Renal pelvis (tissue), 1 donor: ENCODE measurements at regions not wholly inside any gene's neighbourhood (a gene's known extent, or its start where the extent isn't known, plus 50 kb on each side); places are given as distances from the start of the nearest gene placed in this dataset.
"Not testable (repeated sequence)": the region's sequence is repeated elsewhere in the genome, so short reads cannot be mapped to it uniquely, and the experiment has no call there.

Source experiments
- DNase-seq: peaks from one replicate; pipeline ENCODE4 v3.0.0-alpha.2; 2013

DNA sequence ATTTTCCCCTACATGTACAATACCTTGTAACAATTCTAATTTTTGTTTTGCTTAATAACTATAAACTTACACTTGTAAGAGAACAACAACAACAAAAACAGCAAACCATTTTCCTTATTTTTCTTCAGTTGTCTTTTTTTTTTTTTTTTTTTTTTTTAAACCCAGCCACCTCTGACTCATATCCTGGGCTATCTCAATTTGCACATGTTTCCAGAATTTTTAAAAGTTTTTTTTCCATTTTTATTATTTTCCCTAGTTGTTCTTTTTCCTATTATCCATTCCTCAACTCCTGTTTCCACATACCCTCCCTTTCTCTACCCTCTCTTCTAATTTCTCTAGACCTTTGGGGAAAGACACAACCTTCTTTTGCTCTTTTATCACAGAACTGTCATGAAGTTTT, 112.5 kb downstream of the EFEMP1 start:
- no peak for DNase-seq

- DNase-seq, result no peak
Measured at GRCh38 chr2:55810622-55811020, 113.0 kb downstream of the EFEMP1 start.

- no peak for DNase-seq
Measured at GRCh38 chr2:55809875-55810621, 113.5 kb downstream of the EFEMP1 start.

GRCh38 chr2:55807900-55808299, 114.3 kb upstream of the PNPT1 start:
- no peak for DNase-seq

DNA sequence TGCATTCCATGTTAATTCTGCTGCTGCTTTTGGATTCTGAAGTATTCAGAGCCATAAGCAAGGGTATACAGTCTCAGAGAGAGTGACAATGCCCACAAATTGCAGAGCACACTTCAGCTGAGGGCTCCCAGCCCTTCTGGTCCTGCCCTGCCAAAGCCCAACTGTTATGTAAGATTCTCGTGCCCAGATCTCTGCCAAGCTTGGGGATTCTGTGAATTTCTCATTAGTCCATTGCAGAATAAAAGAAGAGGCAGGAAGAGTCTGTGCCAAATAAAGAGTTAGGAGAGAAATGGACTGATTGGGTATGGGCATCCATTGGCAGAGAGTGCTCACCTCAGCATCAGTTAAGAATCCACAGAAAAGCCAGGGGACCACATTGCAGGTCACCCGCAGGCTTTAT, 112.0 kb upstream of the PNPT1 start:
- DNase-seq, result no peak

GRCh38 chr2:55804535-55804934, 110.9 kb upstream of the PNPT1 start:
- no peak for DNase-seq

- DNase-seq, result no peak
Measured at GRCh38 chr2:55802067-55802466, 108.4 kb upstream of the PNPT1 start.

GRCh38 chr2:55801436-55801835, 107.8 kb upstream of the PNPT1 start:
- DNase-seq, result no peak

DNA sequence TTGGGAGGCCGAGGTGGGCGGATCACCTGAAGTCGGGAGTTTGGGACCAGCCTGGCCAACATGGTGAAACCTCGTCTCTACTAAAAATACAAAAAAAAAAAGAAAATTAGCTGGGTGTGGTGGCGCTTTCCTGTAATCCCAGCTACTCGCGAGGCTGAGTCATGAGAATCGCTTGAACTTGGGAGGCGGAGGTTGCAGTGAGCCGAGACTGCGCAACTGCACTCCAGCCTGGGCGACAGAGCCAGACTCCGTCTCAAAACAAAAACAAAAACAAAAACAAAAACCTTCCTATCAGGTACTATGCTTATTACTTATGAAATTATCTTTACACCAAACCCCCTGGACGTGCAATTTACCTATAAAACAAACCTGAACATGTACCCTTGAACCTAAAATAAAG, 106.0 kb upstream of the PNPT1 start:
- not testable (repeated sequence) for DNase-seq

DNA sequence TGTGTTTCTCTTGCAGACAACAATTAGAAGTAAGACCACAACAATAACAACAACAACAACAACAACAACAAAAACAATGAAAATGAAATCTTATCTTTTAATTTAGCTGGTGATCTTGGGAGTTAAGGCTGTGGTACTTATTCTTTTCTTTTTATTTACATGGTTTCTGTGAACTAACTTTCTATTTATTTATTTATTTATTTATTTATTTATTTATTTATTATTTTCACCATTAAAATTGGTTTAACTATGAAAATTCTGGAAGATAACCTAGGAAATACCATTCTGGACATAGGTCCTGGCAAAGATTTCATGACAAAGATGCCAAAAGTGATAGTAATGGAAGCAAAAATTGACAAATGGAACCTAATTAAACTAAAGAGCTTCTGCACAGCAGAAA, 102.5 kb upstream of the PNPT1 start:
- DNase-seq, result no peak

- DNase-seq, result not testable (repeated sequence)
Measured at GRCh38 chr2:55793602-55794001, 100.0 kb upstream of the PNPT1 start.

- no peak for DNase-seq
Measured at GRCh38 chr2:55786280-55786679, 92.6 kb upstream of the PNPT1 start.

- not testable (repeated sequence) for DNase-seq
Measured at GRCh38 chr2:55783751-55784150, 90.1 kb upstream of the PNPT1 start.

DNA sequence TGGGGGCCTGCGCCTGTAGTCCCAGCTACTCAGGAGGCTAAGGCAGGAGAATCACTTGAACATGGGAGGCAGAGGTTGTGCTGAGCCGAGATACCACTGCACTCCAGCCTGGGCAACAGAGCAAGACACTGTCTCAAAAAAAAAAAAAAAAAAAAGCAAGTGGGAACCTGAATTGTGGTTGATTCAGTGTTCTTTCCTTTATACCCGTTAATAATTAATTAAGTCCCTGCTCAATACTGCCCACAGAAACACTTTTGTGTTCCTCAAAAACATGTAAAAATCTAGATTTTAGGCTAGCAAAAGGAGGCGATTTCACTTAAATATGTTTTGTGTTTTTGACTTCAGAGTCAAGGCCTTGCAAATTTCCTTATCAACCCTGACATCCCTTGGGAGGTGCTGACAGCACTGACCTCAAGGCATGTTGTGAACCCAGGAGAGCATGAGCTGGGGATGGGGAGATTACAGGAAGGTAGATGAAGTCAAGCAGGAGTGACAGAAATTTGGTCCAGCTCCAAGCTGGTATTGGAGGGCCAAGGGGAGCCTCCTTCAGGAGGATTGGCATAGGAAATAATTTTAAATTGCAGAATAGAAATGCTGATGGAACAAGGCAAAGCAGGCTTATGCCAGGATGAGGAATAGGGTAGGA, 89.0 kb upstream of the PNPT1 start:
- DNase-seq, result no peak

GRCh38 chr2:55781542-55781941, 87.9 kb upstream of the PNPT1 start:
- DNase-seq, result no peak

DNA sequence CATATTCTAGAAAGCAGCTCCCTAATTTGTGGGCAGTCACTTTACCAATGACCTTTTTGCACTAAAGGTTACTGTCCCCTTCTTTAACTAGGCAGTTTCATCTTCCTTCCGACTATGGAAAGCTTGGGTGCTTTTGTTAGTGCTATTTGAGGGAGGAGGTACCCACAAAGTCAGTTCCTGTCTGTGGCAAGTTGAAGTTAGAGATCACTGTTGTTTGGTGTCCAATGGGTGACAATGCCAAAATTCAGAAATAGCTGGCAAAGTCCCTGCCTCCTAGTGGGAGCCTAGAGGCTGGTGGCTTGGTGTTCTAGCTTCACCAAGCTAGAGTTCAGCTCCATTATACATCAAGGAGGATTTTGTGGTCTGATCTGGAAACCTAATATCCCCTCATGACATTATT, 87.1 kb upstream of the PNPT1 start:
- no peak for DNase-seq

DNA sequence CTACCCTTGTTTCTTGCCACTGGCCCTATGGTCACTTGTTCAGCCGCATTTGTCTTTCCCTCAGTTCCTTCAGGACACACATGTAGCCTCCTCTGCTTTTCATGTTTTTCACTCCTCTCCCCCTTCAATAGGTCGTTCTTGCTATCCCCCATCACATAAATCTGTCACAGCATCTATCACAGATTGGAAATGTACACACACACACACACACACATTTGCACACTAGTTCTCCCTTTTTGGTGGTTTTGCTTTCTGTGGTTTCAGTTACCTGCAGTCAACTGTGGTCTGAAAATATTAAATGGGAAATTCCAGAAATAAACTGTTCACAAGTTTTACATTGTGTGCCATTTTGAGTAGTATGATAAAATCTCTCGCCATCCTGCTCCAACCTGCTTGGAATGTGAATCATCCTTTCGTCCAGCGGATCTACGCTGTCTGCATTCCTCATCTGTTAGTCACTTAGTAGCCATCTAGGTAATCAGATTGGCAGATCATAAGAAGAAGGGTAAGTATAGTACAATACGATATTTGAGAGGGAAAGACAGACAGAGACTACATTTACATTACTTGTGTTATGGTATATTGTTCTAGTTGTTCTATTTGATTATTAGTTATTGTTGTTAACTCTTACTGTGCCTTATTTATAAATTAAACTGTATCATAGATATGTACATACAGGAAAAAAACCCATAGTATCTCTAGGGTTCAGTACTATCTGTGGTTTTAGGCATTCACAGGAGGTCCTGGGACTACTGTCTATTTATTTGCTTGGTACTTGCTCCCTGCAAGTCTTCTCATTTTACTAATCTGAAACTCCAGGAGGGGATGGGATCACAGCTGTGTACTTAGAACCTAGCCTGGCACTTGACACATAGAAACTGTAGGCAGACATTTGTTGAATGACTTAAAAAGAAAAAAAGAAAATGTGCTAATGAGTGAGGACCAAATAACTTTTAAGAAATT, 86.1 kb upstream of the PNPT1 start:
- DNase-seq, result no peak

DNA sequence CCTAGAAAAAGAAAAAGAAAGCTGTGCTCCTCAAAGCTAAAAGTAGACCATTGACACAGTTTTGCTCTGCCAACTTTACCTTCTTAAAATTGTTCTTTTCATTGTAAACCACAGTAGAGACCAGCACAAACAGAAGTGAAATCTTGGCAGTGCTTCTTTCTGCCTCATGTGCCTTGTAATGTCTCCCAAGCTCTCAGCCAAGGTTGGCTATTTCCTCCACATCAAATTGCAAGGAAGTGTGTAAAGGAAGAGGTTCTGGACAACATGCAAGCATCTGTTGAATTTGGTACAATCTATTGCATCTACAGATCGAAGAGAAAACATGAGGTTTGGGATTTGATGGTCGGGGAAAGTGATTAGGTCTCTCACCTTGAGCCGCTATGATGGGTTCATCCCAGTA, 83.3 kb upstream of the PNPT1 start:
- DNase-seq, result no peak

DNA sequence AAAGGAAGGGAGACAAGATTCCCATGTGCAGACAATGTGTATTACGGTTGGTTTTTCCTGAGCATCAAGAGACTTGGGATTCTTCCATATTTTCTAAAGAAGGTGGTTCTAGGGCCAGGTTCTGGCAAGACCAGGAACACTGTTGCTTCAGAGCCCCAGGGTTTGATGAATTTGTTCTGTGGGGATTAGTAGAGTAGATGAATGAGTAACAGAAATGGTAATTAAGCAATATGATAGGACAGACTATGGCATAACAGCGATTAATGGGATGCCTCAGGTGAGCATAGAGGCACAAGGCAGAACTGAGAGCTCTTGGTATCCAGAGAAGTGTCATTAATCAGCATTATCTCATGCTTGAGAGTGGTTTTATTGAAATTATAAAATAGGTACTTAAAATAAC, 82.8 kb upstream of the PNPT1 start:
- DNase-seq, result no peak

GRCh38 chr2:55775828-55776227, 82.2 kb upstream of the PNPT1 start:
- DNase-seq, result no peak

GRCh38 chr2:55773651-55774050, 80.0 kb upstream of the PNPT1 start:
- not testable (repeated sequence) for DNase-seq

GRCh38 chr2:55772109-55772980, 78.7 kb upstream of the PNPT1 start:
- DNase-seq, result no peak
